HepG2 (cell line): ENCODE measurements at regions not wholly inside any gene's neighbourhood (a gene's known extent, or its start where the extent isn't known, plus 50 kb on each side); places are given as distances from the start of the nearest gene placed in this dataset.

Experiments used
- ATAC-seq: fragments of 200-7000 bp; cut with Tn5 transposase; 3 replicates; pipeline ENCODE4 v1.9.1; 2020; ENCODE audit warnings: mild to moderate bottlenecking, moderate library complexity
- BruUV-seq: library from RNA; stranded (reverse); fragments of 400-500 nt; replicated peaks from 2 replicates; lab custom pipeline; 2021; lab: Mats Ljungman, UMichigan
- CTCF ChIA-PET: fragments of 300-600 bp; formaldehyde crosslinking; extraction: SDS; loops from one replicate; lab custom pipeline; 2021; ENCODE audit warnings: low total read pairs, inconsistent platforms, low intra/inter-chr PET ratio; lab: Yijun Ruan, JAX
- POLR2A ChIA-PET: fragments of 350-600 bp; sonication (Branson Sonifier 250); formaldehyde crosslinking; loops from one replicate; lab custom pipeline; 2020; ENCODE audit warnings: antibody characterized with exemption, inconsistent platforms; lab: Yijun Ruan, JAX
- DNase-seq: peaks from one replicate; pipeline ENCODE4 v3.0.0-alpha.2; 2015; ENCODE audit warnings: low spot score
- FAIRE-seq: peaks from 3 replicates; lab custom pipeline; 2011; peaks lifted over from hg19 to GRCh38; lab: Jason Lieb, UNC
- H2AFZ ChIP-seq: one replicate; pipeline ENCODE4 v1.6.1; 2011; ENCODE audit warnings: low read length, inconsistent platforms
- H3K27ac ChIP-seq: fragments of 300-600 bp; 3 replicates; pipeline ENCODE4 v1.8.0; 2011; ENCODE audit warnings: mixed run types, mild to moderate bottlenecking, mixed read lengths, low read length, inconsistent platforms; ENCODE audit not compliant: insufficient read depth; ENCODE audit errors: extremely low read length
- H3K27me3 ChIP-seq, 2 experiments: fragments of 200-600 bp in 1 of 2; 2 replicates in 1 of 2; 3 replicates in 1 of 2; pipeline versions ENCODE4 v1.6.0 to v1.8.0; 2011; ENCODE audit warnings: low read length in 2 of 2, mild to moderate bottlenecking in 2 of 2, moderate library complexity in 2 of 2, inconsistent platforms in 1 of 2; ENCODE audit not compliant: insufficient read depth in 2 of 2, control insufficient read depth in 1 of 2
- H3K36me3 ChIP-seq, 2 experiments: fragments of 200-600 bp in 1 of 2; replicated peaks in 1 of 2; 2 replicates in 1 of 2; 3 replicates in 1 of 2; pipeline versions ENCODE4 v1.5.1 to v1.8.0; 2011; ENCODE audit warnings: low read length in 2 of 2, inconsistent platforms in 1 of 2; ENCODE audit not compliant: insufficient read depth in 2 of 2, control insufficient read depth in 1 of 2
- H3K4me1 ChIP-seq: 2 replicates; pipeline ENCODE4 v1.5.1; 2012; ENCODE audit warnings: low read length, inconsistent platforms; ENCODE audit not compliant: insufficient read depth
- H3K4me2 ChIP-seq: 2 replicates; pipeline ENCODE4 v1.6.0; 2011; ENCODE audit warnings: low read depth, low read length, inconsistent platforms
- H3K4me3 ChIP-seq, 3 experiments: fragments of 200-600 bp in 1 of 3; sonication (generic), shearing (Covaris generic) in 1 of 3; replicated peaks in 1 of 3; 2 replicates each; pipeline ENCODE4 v1.5.1; 2011 to 2016; ENCODE audit warnings: low read length in 3 of 3, inconsistent platforms in 2 of 3, low read depth in 2 of 3, mild to moderate bottlenecking in 2 of 3, control low read depth in 1 of 3, mixed read lengths in 1 of 3; ENCODE audit not compliant: insufficient read depth in 1 of 3
- H3K79me2 ChIP-seq: one replicate; pipeline ENCODE4 v1.6.1; 2011; ENCODE audit warnings: low read length, inconsistent platforms; ENCODE audit not compliant: insufficient read depth
- H3K9ac ChIP-seq: 2 replicates; pipeline ENCODE4 v1.6.0; 2011; ENCODE audit warnings: mild to moderate bottlenecking, low read depth, low read length, inconsistent platforms; ENCODE audit not compliant: insufficient read depth
- H3K9me3 ChIP-seq: 2 replicates; pipeline ENCODE4 v1.5.1; 2012; ENCODE audit warnings: mild to moderate bottlenecking, low read length
- H4K20me1 ChIP-seq: 2 replicates; pipeline ENCODE4 v1.6.0; 2011; ENCODE audit warnings: inconsistent platforms, mild to moderate bottlenecking, low read length, moderate library complexity; ENCODE audit not compliant: insufficient read depth
- AGO2 ChIP-seq: fragments of 200-400 bp; formaldehyde crosslinking; optimal IDR thresholded peaks from 2 replicates; pipeline ENCODE3; 2017; ENCODE audit warnings: mild to moderate bottlenecking, low read depth, low read length, moderate library complexity
- BORCS8-MEF2B ChIP-seq: sonication (generic); formaldehyde crosslinking; IDR thresholded peaks from 2 replicates; pipeline ENCODE4 v1.8.0; 2022; ENCODE audit warnings: mild to moderate bottlenecking, missing genetic modification reagents
- HNRNPUL1 ChIP-seq: fragments of 200-400 bp; formaldehyde crosslinking; IDR thresholded peaks from 2 replicates; pipeline ENCODE4 v1.6.1; 2017; ENCODE audit warnings: low read depth, mild to moderate bottlenecking, low read length, moderate library complexity
- KLF6 ChIP-seq: IDR thresholded peaks from 2 replicates; pipeline ENCODE4 v1.8.0; 2016; ENCODE audit warnings: missing biosample characterization, missing genetic modification reagents
- MAFG ChIP-seq: sonication (generic); formaldehyde crosslinking; IDR thresholded peaks from 2 replicates; pipeline ENCODE4 v1.5.1; 2020; ENCODE audit warnings: mild to moderate bottlenecking, missing genetic modification reagents
- NR1H2 ChIP-seq: sonication (generic); formaldehyde crosslinking; IDR thresholded peaks from 2 replicates; pipeline ENCODE4 v1.8.1; 2022; ENCODE audit warnings: low read depth, missing genetic modification reagents, borderline replicate concordance
- PHF20 ChIP-seq: sonication (generic); formaldehyde crosslinking; IDR thresholded peaks from 2 replicates; pipeline ENCODE4 v1.5.0; 2020; ENCODE audit warnings: mild to moderate bottlenecking, missing genetic modification reagents
- PHF8 ChIP-seq: sonication (generic); formaldehyde crosslinking; IDR thresholded peaks from 2 replicates; pipeline ENCODE4 v1.5.0; 2020; ENCODE audit warnings: missing genetic modification reagents
- SMAD3 ChIP-seq: sonication (generic); formaldehyde crosslinking; IDR thresholded peaks from 2 replicates; pipeline ENCODE4 v1.4.0; 2020; ENCODE audit warnings: missing genetic modification reagents
- ZNF354B ChIP-seq: sonication (generic); formaldehyde crosslinking; IDR thresholded peaks from 2 replicates; pipeline ENCODE4 v1.8.0; 2022; ENCODE audit warnings: mild to moderate bottlenecking, missing genetic modification reagents
- ZNF782 ChIP-seq: sonication (generic); formaldehyde crosslinking; IDR thresholded peaks from 2 replicates; pipeline ENCODE4 v1.4.0; 2020; ENCODE audit warnings: missing genetic modification reagents, mild to moderate bottlenecking, borderline replicate concordance
- ZNF850 ChIP-seq: sonication (generic); formaldehyde crosslinking; conservative IDR thresholded peaks from 2 replicates; pipeline ENCODE4 v1.9.0; 2021; ENCODE audit warnings: mild to moderate bottlenecking, missing genetic modification reagents
- WGBS: methylation state at CpG from one replicate; pipeline ENCODE4 v1.1.6; 2017; ENCODE audit warnings: low lambda C conversion rate; 5-methylcytosine and 5-hydroxymethylcytosine counted together
- in situ Hi-C: cut with HindIII; loops from 2 replicates; pipeline ENCODE4 v1.10.0; 2017; ENCODE audit warnings: low pct_unique_long_range_greater_than_20kb; ENCODE audit not compliant: extremely low pct_ligation_motif_present
- intact Hi-C: fragments of 100-400 bp; cut with micrococcal nuclease; formaldehyde crosslinking; loops from one replicate; pipeline ENCODE4 v1.10.0; 2022; ENCODE audit not compliant: unreplicated experiment

GRCh38 chr6:113416170-113416569, 441.0 kb upstream of the MARCKS start:
- Histone ChIP-seq H4K20me1 (no peaks in the 10 kb centered on the region), H3K9ac (no peak overlapping the region), H3K9me3 (no peaks in the 10 kb centered on the region), H3K27me3 (no peaks in the 10 kb centered on the region), H2AFZ (no peak overlapping the region), H3K27ac (no peak overlapping the region), H3K79me2 (no peaks in the 10 kb centered on the region), H3K36me3 (no peaks in the 10 kb centered on the region), H3K4me1 (peaks cover 9% of the 10 kb centered on the region; the same call in 1 of the 2 replicates), H3K4me2 (no peak overlapping the region), H3K4me3 (no peak overlapping the region)
- ChIA-PET POLR2A (interaction anchor here (0.9 kb wide), 1 partner anchor 444 kb away, joined by 4 read pairs; no protein-coding TSS in a partner anchor), CTCF (no interaction called here)
- intact Hi-C loops = no loop called here
- in situ Hi-C loops = loop anchor here (25.0 kb wide), 1 partner anchor 629 kb away; no protein-coding TSS in a partner anchor
- BruUV-seq = no TSS peak
- TF ChIP-seq ZNF782 (no peak), SMAD3 (CRISPR knock-in tag) (no peak), PHF8 (CRISPR knock-in tag) (no peak), HNRNPUL1 (no peak), KLF6 (CRISPR knock-in tag) (no peak), PHF20 (CRISPR knock-in tag) (no peak), BORCS8-MEF2B (CRISPR knock-in tag) (no peak), MAFG (CRISPR knock-in tag) (no peak), ZNF354B (CRISPR knock-in tag) (no peak), ZNF850 (CRISPR knock-in tag) (no peak), NR1H2 (CRISPR knock-in tag) (no peak), AGO2 (no peak)
- DNase-seq (no peak), ATAC-seq (no peak), FAIRE-seq (no peak)
- 70% methylated on average over 1 of the region's 1 CpG for WGBS
